ENCODE measurements at regions not wholly inside any gene's neighbourhood (a gene's known extent, or its start where the extent isn't known, plus 50 kb on each side); places are given as distances from the start of the nearest gene placed in this dataset.

- Histone ChIP-seq H4K5ac (ENCODE audit: low read depth, low read length) (no peak overlapping the region), H3K36me3 (ENCODE audit: control insufficient read depth, insufficient read depth, low read length) (no peaks in the 10 kb centered on the region), H2BK15ac (ENCODE audit: low read depth, low read length) (no peak overlapping the region), H3K23ac (ENCODE audit: low read depth, low read length) (no peak overlapping the region), H3K27me3 (ENCODE audit: control insufficient read depth, insufficient read depth, low read length) (no peaks in the 10 kb centered on the region), H2BK5ac (ENCODE audit: low read depth, low read length, poor library complexity, severe bottlenecking) (no peak overlapping the region), H3K9ac (ENCODE audit: low read depth, low read length) (no peak overlapping the region), H3K4me1 (ENCODE audit: control insufficient read depth, insufficient read depth, low read length) (no peaks in the 10 kb centered on the region), H3K18ac (ENCODE audit: low read depth, low read length) (no peak overlapping the region), H3K27ac (ENCODE audit: insufficient read depth, low read length) (no peak overlapping the region), H2AK5ac (ENCODE audit: low read depth, low read length) (no peak overlapping the region), H2BK20ac (ENCODE audit: low read depth, low read length) (no peak overlapping the region), H3K4ac (ENCODE audit: low read depth, low read length) (no peak overlapping the region), H3K14ac (replicated peaks; ENCODE audit: low read depth, low read length) (no peak overlapping the region), H4K91ac (ENCODE audit: insufficient read depth, low read depth, low read length) (no peak overlapping the region), H4K8ac (ENCODE audit: low read depth in 2 of 2, low read length in 2 of 2) (no peak overlapping the region), H3K56ac (ENCODE audit: extremely low read depth, insufficient read depth, low read length) (no peak overlapping the region), H3K4me3 (ENCODE audit: insufficient read depth, low read depth, low read length) (no peak overlapping the region), H2BK120ac (ENCODE audit: low read depth, low read length) (no peak overlapping the region), H3K79me1 (ENCODE audit: low read depth in 1 of 2, low read length in 2 of 2) (no peaks in the 10 kb centered on the region), H3K9me1 (ENCODE audit: insufficient read depth, low read length) (no peaks in the 10 kb centered on the region), H4K20me1 (ENCODE audit: insufficient read depth, low read length) (no peaks in the 10 kb centered on the region), H2AK9ac (replicated peaks; ENCODE audit: low read depth, low read length, poor library complexity) (no peak overlapping the region), H3K9me3 (ENCODE audit: control insufficient read depth, insufficient read depth, low read length) (no peaks in the 10 kb centered on the region), H3K4me2 (ENCODE audit: low read depth, low read length) (no peak overlapping the region), H2AFZ (replicated peaks; ENCODE audit: low read length, poor library complexity) (no peak overlapping the region)
- peak; percentile 52 for DNase-seq
- ChIA-PET POLR2A (ENCODE audit: unreplicated experiment) (no interaction called here), CTCF (no interaction called here)
- BruUV-seq (replicated peaks) = no TSS peak
- in situ Hi-C loops (cut with MboI; ENCODE audit: low sequenced_read_pairs) (no loop called here), dilution Hi-C loops (cut with HindIII; ENCODE audit: low sequenced_read_pairs, unreplicated experiment) (no loop called here), intact Hi-C loops (cut with micrococcal nuclease) (loop anchor here (2.0 to 10.0 kb wide), 5 partner anchors 161 to 1419 kb away; partner anchors contain the start of gene B3GALT1)
- ATAC-seq (ENCODE audit: low read depth) = peak; percentile 62; the same call in 1 of the 2 replicates
- no CpG with 5 or more reads among the region's 2 CpGs for WGBS, 2 experiments (ENCODE audit: extremely low coverage in 2 of 2, insufficient read length in 1 of 2)
- TF ChIP-seq USF2 (IDR thresholded peaks at IDR 0.05; ENCODE audit: low read depth, low read length) (no peak), FOS (IDR thresholded peaks at IDR 0.05; ENCODE audit: low read depth, low read length) (no peak), MAFK (IDR thresholded peaks at IDR 0.05; ENCODE audit: low read depth, low read length) (no peak), RFX5 (IDR thresholded peaks at IDR 0.05; ENCODE audit: low read depth, low read length) (no peak), BHLHE40 (IDR thresholded peaks at IDR 0.05; ENCODE audit: low read depth, low read length) (no peak), CHD1 (IDR thresholded peaks at IDR 0.05; ENCODE audit: low read depth, low read length) (no peak), POLR2A (IDR thresholded peaks at IDR 0.05; ENCODE audit: low read depth, low read length) (no peak), RAD21 (IDR thresholded peaks at IDR 0.05; ENCODE audit: low read length) (peak; percentile 82), MAZ (IDR thresholded peaks at IDR 0.05; ENCODE audit: borderline replicate concordance, low read depth, low read length) (no peak), MXI1 (IDR thresholded peaks at IDR 0.05; ENCODE audit: borderline replicate concordance, low read depth, low read length) (no peak), CEBPB (IDR thresholded peaks at IDR 0.05; ENCODE audit: low read depth, low read length) (no peak), NFE2L2 (IDR thresholded peaks at IDR 0.05; ENCODE audit: low read depth, low read length) (no peak), SMC3 (IDR thresholded peaks at IDR 0.05; ENCODE audit: low read depth, low read length) (peak; percentile 68), RCOR1 (IDR thresholded peaks at IDR 0.05; ENCODE audit: insufficient replicate concordance, low read length) (no peak)
- TF ChIP-seq, protein P1, sequence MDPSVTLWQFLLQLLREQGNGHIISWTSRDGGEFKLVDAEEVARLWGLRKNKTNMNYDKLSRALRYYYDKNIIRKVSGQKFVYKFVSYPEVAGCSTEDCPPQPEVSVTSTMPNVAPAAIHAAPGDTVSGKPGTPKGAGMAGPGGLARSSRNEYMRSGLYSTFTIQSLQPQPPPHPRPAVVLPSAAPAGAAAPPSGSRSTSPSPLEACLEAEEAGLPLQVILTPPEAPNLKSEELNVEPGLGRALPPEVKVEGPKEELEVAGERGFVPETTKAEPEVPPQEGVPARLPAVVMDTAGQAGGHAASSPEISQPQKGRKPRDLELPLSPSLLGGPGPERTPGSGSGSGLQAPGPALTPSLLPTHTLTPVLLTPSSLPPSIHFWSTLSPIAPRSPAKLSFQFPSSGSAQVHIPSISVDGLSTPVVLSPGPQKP (IDR thresholded peaks at IDR 0.05; ENCODE audit: borderline replicate concordance, low read depth, low read length) = no peak
- TF ChIP-seq, protein P2, sequence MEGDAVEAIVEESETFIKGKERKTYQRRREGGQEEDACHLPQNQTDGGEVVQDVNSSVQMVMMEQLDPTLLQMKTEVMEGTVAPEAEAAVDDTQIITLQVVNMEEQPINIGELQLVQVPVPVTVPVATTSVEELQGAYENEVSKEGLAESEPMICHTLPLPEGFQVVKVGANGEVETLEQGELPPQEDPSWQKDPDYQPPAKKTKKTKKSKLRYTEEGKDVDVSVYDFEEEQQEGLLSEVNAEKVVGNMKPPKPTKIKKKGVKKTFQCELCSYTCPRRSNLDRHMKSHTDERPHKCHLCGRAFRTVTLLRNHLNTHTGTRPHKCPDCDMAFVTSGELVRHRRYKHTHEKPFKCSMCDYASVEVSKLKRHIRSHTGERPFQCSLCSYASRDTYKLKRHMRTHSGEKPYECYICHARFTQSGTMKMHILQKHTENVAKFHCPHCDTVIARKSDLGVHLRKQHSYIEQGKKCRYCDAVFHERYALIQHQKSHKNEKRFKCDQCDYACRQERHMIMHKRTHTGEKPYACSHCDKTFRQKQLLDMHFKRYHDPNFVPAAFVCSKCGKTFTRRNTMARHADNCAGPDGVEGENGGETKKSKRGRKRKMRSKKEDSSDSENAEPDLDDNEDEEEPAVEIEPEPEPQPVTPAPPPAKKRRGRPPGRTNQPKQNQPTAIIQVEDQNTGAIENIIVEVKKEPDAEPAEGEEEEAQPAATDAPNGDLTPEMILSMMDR (conservative IDR thresholded peaks at IDR 0.05; ENCODE audit: low read depth, low read length) = peak; percentile 75
Observed at GRCh38 chr2:166700079-166700478, 188.2 kb upstream of the XIRP2 start.
